IMR-90 (cell line): ENCODE measurements at regions not wholly inside any gene's neighbourhood (a gene's known extent, or its start where the extent isn't known, plus 50 kb on each side); places are given as distances from the start of the nearest gene placed in this dataset.

ENCODE experiments used
- ATAC-seq: fragments of 200-7000 bp; cut with Tn5 transposase; 2 replicates; pipeline ENCODE4 v1.9.1; 2020; ENCODE audit warnings: low read depth, mild to moderate bottlenecking, moderate library complexity
- BruUV-seq: library from RNA; stranded (reverse); fragments of 400-500 nt; replicated peaks from 2 replicates; lab custom pipeline; 2021; lab: Mats Ljungman, UMichigan
- CTCF ChIA-PET: fragments of 300-600 bp; formaldehyde crosslinking; extraction: SDS; loops from one replicate; lab custom pipeline; 2021; ENCODE audit warnings: antibody characterized with exemption; lab: Yijun Ruan, JAX
- POLR2A ChIA-PET: fragments of 300-600 bp; sonication (Branson Sonifier 250); formaldehyde crosslinking; loops from one replicate; lab custom pipeline; 2022; ENCODE audit warnings: antibody characterized with exemption; ENCODE audit not compliant: unreplicated experiment; lab: Charles Lee
- DNase-seq: peaks from one replicate; pipeline ENCODE4 v3.0.0; 2013
- H2AFZ ChIP-seq: replicated peaks from 2 replicates; pipeline ENCODE3; 2013; ENCODE audit warnings: low read length, mild to moderate bottlenecking; ENCODE audit not compliant: poor library complexity
- H2AK5ac ChIP-seq: 2 replicates; pipeline ENCODE4 v1.6.1; 2013; ENCODE audit warnings: low read depth, low read length, inconsistent platforms
- H2AK9ac ChIP-seq: replicated peaks from 2 replicates; pipeline ENCODE3; 2013; ENCODE audit warnings: mild to moderate bottlenecking, low read depth, low read length, moderate library complexity; ENCODE audit not compliant: poor library complexity
- H2BK120ac ChIP-seq: 2 replicates; pipeline ENCODE4 v1.6.1; 2013; ENCODE audit warnings: low read depth, low read length, inconsistent platforms
- H2BK15ac ChIP-seq: 3 replicates; pipeline ENCODE4 v1.6.1; 2013; ENCODE audit warnings: low read depth, low read length, inconsistent platforms
- H2BK20ac ChIP-seq: 2 replicates; pipeline ENCODE4 v1.6.1; 2013; ENCODE audit warnings: low read depth, mild to moderate bottlenecking, inconsistent platforms, low read length, moderate library complexity
- H2BK5ac ChIP-seq: 2 replicates; pipeline ENCODE4 v1.6.1; 2013; ENCODE audit warnings: mild to moderate bottlenecking, low read depth, low read length, inconsistent platforms; ENCODE audit not compliant: poor library complexity, severe bottlenecking
- H3K14ac ChIP-seq: replicated peaks from 2 replicates; pipeline ENCODE4 v1.6.1; 2013; ENCODE audit warnings: low read depth, low read length, inconsistent platforms
- H3K18ac ChIP-seq: 2 replicates; pipeline ENCODE4 v1.6.1; 2013; ENCODE audit warnings: low read depth, low read length, control low read depth
- H3K23ac ChIP-seq: 2 replicates; pipeline ENCODE4 v1.6.1; 2013; ENCODE audit warnings: low read depth, low read length, inconsistent platforms
- H3K27ac ChIP-seq: 2 replicates; pipeline ENCODE4 v1.5.1; 2013; ENCODE audit warnings: mild to moderate bottlenecking, control low read depth, low read length; ENCODE audit not compliant: insufficient read depth
- H3K27me3 ChIP-seq: 2 replicates; pipeline ENCODE4 v1.6.1; 2013; ENCODE audit warnings: low read length; ENCODE audit not compliant: control insufficient read depth, insufficient read depth
- H3K36me3 ChIP-seq: 2 replicates; pipeline ENCODE4 v1.6.1; 2013; ENCODE audit warnings: low read length, mixed read lengths; ENCODE audit not compliant: control insufficient read depth, insufficient read depth
- H3K4ac ChIP-seq: 2 replicates; pipeline ENCODE4 v1.6.1; 2013; ENCODE audit warnings: low read depth, low read length, inconsistent platforms
- H3K4me1 ChIP-seq: 2 replicates; pipeline ENCODE4 v1.6.1; 2013; ENCODE audit warnings: low read length, mixed read lengths; ENCODE audit not compliant: control insufficient read depth, insufficient read depth
- H3K4me2 ChIP-seq: 2 replicates; pipeline ENCODE4 v1.6.1; 2013; ENCODE audit warnings: low read depth, mild to moderate bottlenecking, control low read depth, low read length, moderate library complexity
- H3K4me3 ChIP-seq: 2 replicates; pipeline ENCODE4 v1.5.1; 2013; ENCODE audit warnings: low read depth, mild to moderate bottlenecking, control low read depth, low read length, moderate library complexity; ENCODE audit not compliant: insufficient read depth
- H3K56ac ChIP-seq: 2 replicates; pipeline ENCODE4 v1.6.1; 2013; ENCODE audit warnings: low read length, inconsistent platforms; ENCODE audit not compliant: insufficient read depth; ENCODE audit errors: extremely low read depth
- H3K79me1 ChIP-seq, 2 experiments: 2 replicates each; pipeline ENCODE4 v1.6.1; 2013; ENCODE audit warnings: low read length in 2 of 2, inconsistent platforms in 1 of 2, low read depth in 1 of 2
- H3K9ac ChIP-seq: 2 replicates; pipeline ENCODE4 v1.6.1; 2013; ENCODE audit warnings: low read depth, low read length, control low read depth
- H3K9me1 ChIP-seq: 2 replicates; pipeline ENCODE4 v1.6.1; 2013; ENCODE audit warnings: low read length, inconsistent platforms; ENCODE audit not compliant: insufficient read depth
- H3K9me3 ChIP-seq: 2 replicates; pipeline ENCODE4 v1.6.1; 2013; ENCODE audit warnings: low read length; ENCODE audit not compliant: control insufficient read depth, insufficient read depth
- H4K20me1 ChIP-seq: 2 replicates; pipeline ENCODE4 v1.6.1; 2013; ENCODE audit warnings: low read length, inconsistent platforms; ENCODE audit not compliant: insufficient read depth
- H4K5ac ChIP-seq: 2 replicates; pipeline ENCODE4 v1.6.1; 2013; ENCODE audit warnings: mild to moderate bottlenecking, low read depth, low read length, control low read depth
- H4K8ac ChIP-seq, 2 experiments: 2 replicates each; pipeline ENCODE4 v1.6.1; 2013; ENCODE audit warnings: low read depth in 2 of 2, low read length in 2 of 2, control low read depth in 1 of 2, inconsistent platforms in 1 of 2
- H4K91ac ChIP-seq: 2 replicates; pipeline ENCODE4 v1.6.1; 2013; ENCODE audit warnings: low read depth, low read length, inconsistent platforms; ENCODE audit not compliant: insufficient read depth
- BHLHE40 ChIP-seq: fragments of 150-350 bp; IDR thresholded peaks from 2 replicates; pipeline ENCODE4 v1.6.1; 2016; ENCODE audit warnings: mild to moderate bottlenecking, low read depth, low read length
- CHD1 ChIP-seq: IDR thresholded peaks from 2 replicates; pipeline ENCODE4 v1.6.1; 2012; ENCODE audit warnings: low read depth, low read length, improper control_type of control experiment
- CTCF ChIP-seq: conservative IDR thresholded peaks from 2 replicates; pipeline ENCODE4 v1.5.1; 2012; ENCODE audit warnings: mild to moderate bottlenecking, low read depth, low read length, improper control_type of control experiment
- FOS ChIP-seq: fragments of 150-350 bp; IDR thresholded peaks from 2 replicates; pipeline ENCODE4 v1.6.1; 2016; ENCODE audit warnings: low read depth, low read length
- MAFK ChIP-seq: IDR thresholded peaks from 2 replicates; pipeline ENCODE4 v1.6.1; 2012; ENCODE audit warnings: low read depth, low read length, improper control_type of control experiment
- RAD21 ChIP-seq: IDR thresholded peaks from 2 replicates; pipeline ENCODE4 v1.6.1; 2012; ENCODE audit warnings: low read length, improper control_type of control experiment
- RCOR1 ChIP-seq: IDR thresholded peaks from 2 replicates; pipeline ENCODE4 v1.6.1; 2012; ENCODE audit warnings: mild to moderate bottlenecking, low read length, improper control_type of control experiment; ENCODE audit not compliant: insufficient replicate concordance
- SMC3 ChIP-seq: fragments of 150-350 bp; IDR thresholded peaks from 2 replicates; pipeline ENCODE4 v1.6.1; 2016; ENCODE audit warnings: low read depth, mild to moderate bottlenecking, antibody characterized with exemption, low read length, moderate library complexity
- WGBS, 2 experiments: methylation state at CpG; one replicate each; pipeline versions ENCODE4 v1.1.5 to v1.1.7; 2013; ENCODE audit warnings: missing lambda C conversion rate in 2 of 2; ENCODE audit not compliant: insufficient read length in 1 of 2; ENCODE audit errors: extremely low coverage in 2 of 2; 5-methylcytosine and 5-hydroxymethylcytosine counted together
- dilution Hi-C: fragments of 300-500 bp; cut with HindIII; formaldehyde crosslinking; loops from one replicate; pipeline ENCODE4 v1.14.3; 2018; ENCODE audit warnings: low sequenced_read_pairs; ENCODE audit not compliant: unreplicated experiment
- in situ Hi-C: fragments of 300-500 bp; cut with MboI; formaldehyde crosslinking; loops from 3 replicates; pipeline ENCODE4 v1.14.3; 2019; ENCODE audit warnings: low sequenced_read_pairs, inconsistent platforms, mixed read lengths
- intact Hi-C: fragments of 100-400 bp; cut with micrococcal nuclease; formaldehyde crosslinking; loops from 2 replicates; pipeline ENCODE4 v1.10.0; 2022

GRCh38 chr1:59094001-59094400, 202.9 kb upstream of the FGGY start:
- Histone ChIP-seq H2BK5ac (no peak overlapping the region), H3K14ac (no peak overlapping the region), H3K4me1 (peaks cover 2% of the 10 kb centered on the region; the same call in 1 of the 2 replicates), H2BK120ac (no peak overlapping the region), H2AFZ (no peak overlapping the region), H3K9me1 (no peaks in the 10 kb centered on the region), H2AK5ac (no peak overlapping the region), H4K91ac (no peak overlapping the region), H4K8ac (no peak overlapping the region), H3K9ac (no peak overlapping the region), H3K36me3 (no peaks in the 10 kb centered on the region), H4K20me1 (no peaks in the 10 kb centered on the region), H3K27me3 (no peaks in the 10 kb centered on the region), H2BK15ac (no peak overlapping the region), H3K27ac (no peak overlapping the region), H3K4me2 (no peak overlapping the region), H3K79me1 (no peaks in the 10 kb centered on the region), H3K9me3 (no peaks in the 10 kb centered on the region), H2AK9ac (no peak overlapping the region), H3K4me3 (no peak overlapping the region), H3K23ac (no peak overlapping the region), H3K56ac (no peak overlapping the region), H3K18ac (no peak overlapping the region), H2BK20ac (no peak overlapping the region), H4K5ac (no peak overlapping the region), H3K4ac (no peak overlapping the region)
- ChIA-PET POLR2A (no interaction called here), CTCF (no interaction called here)
- WGBS, 2 experiments: no CpG with 5 or more reads among the region's 4 CpGs
- TF ChIP-seq MAFK (no peak), CHD1 (no peak), RCOR1 (no peak), SMC3 (no peak), RAD21 (no peak), CTCF (no peak), FOS (no peak), BHLHE40 (no peak)
- in situ Hi-C loops (no loop called here), intact Hi-C loops (no loop called here), dilution Hi-C loops (no loop called here)
- no TSS peak for BruUV-seq
- no peak for DNase-seq
- ATAC-seq: no peak
